Glomerular visceral epithelial cell (primary cell): ENCODE measurements at regions not wholly inside any gene's neighbourhood (a gene's known extent, or its start where the extent isn't known, plus 50 kb on each side); places are given as distances from the start of the nearest gene placed in this dataset.
A peak's percentile ranks its signal among the peaks of the same experiment; 100 is the strongest.
"Not testable (repeated sequence)": the region's sequence is repeated elsewhere in the genome, so short reads cannot be mapped to it uniquely, and the experiment has no call there.

Experiments
- DNase-seq: peaks from one replicate; pipeline ENCODE4 v3.0.0-alpha.2; 2016; ENCODE audit errors: extremely low spot score

GRCh38 chr3:178340506-178340905 is 195.7 kb upstream of the KCNMB2 start:
- DNase-seq = no peak

- no peak for DNase-seq
These were observed 194.6 kb upstream of the KCNMB2 start for GRCh38 chr3:178341636-178342035.

GRCh38 chr3:178342111-178342510 is 194.1 kb upstream of the KCNMB2 start:
- no peak for DNase-seq

DNA sequence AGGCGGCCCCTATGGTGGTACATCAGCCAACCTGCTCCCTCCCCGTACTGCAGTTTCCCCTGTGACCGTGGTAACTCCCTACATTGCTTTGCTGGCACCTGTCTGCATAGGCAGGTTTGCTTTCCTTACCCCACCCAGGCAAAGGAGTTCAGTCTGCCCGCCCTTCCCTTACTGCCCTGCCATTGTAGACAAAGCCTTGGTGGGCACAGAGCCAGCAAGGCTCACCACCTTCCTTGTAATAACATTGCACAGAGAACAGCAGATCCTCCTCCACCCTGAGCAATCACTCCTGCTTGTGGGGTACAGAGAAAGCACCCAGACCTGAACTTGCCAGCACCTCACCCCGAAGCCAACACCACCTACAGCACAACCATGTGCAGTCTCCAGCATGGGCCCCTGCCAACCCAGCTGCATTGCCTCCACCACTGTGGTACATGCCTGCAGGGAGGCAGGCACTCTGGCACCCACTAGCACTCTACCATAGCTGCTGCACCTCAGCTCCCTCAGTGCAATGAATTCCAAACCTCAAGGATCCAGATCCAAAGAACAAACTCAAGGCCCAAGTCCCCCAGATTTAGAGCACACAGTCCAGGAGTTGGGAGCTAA is 192.7 kb upstream of the KCNMB2 start:
- DNase-seq = no peak

DNA sequence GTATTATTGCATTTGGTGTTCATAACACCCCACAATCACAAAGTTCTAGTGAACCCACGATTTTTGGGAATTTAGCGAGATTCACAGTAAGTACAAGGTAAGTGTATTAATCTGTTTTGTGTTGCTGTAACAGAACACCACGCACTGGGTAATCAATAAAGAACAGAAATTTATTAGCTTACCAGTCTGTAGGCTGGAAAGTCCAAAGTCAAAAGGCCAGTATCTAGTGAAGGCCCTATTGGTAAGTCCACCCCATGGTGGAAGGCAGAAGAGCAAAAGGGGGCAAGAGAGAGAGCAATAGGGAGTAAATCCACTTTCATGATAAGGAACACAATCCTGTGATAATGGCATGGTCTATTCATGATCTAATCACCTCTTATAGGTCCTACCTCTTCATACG is 190.3 kb upstream of the KCNMB2 start:
- DNase-seq = no peak

DNA sequence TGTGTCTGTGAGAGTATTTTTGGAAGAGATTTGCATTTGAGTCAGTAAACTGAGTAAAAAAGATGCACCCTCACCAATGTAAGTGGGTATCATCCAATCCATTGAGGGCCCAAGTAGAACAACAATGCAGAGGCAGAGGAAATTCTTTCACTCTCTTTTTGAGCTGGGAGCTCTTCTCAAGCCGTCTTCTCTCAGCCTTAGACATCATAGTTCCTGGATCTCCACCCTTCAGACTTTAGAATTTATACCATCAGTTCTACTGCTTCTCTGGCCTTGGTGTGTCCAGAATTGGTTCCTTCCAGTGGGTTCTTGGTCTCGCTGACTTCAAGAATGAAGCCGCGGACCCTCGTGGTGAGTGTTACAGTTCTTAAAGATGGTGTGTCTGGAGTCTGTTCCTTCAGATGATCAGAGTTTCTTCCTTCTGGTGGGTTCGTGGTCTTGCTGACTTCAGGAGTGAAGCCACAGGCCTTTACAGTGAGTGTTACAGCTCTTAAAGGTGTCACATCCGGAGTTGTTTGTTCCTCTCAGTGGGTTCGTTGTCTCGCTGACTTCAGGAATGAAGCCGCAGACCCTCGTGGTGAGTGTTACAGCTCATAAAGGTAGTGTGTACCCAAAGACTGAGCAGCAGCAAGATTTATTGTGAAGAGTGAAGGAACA is 187.5 kb upstream of the KCNMB2 start:
- not testable (repeated sequence) for DNase-seq

GRCh38 chr3:178349218-178349596 is 187.0 kb upstream of the KCNMB2 start:
- DNase-seq = not testable (repeated sequence)

DNA sequence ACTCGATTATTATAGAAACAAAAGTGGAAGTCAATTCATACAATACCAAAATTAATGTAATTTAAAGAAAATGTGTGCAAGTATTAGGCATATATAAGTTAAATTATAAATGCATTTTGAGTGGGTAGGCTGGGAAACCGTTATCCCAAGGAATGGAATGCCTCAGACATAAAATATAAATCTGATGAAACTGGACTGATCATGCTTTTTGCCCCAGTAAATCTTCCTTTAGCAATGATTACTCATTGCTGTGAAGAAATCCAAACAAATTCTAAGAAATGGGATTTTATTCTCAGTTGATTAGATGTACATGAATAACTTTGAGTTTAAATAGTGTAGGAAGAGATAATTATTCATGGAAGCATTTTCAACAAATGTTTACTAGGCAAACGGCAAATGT is 185.5 kb upstream of the KCNMB2 start:
- DNase-seq = no peak

DNA sequence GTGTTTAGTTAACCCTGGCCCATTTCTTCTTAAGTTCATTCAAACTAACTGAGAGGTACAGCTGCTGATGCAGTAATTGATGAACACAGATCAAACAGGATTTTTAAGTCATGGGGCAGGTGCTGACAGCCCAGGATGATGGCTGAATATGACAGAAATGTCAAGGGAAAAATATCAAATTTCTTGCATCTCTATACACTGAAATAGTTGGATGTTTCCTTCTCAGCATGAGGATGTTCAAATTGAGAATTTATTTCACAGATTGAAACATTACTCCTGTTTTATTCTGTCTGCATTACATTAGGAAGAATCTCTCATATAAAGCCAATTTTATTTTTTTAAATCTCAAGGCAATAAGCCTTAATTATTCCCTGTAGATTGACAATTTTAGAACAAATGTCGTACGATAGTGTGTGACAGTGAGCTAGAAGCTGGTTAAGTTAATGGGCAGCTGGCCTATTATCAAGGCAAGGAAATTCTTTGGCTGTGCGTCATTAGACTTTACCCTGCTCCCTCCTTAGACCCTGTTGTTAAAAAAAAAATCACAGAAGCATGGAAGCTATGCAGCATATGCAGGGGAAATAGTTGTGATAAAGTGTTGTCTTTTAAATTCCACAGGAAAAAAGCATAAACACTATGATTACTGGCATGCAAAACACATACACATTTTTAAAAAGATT is 183.8 kb upstream of the KCNMB2 start:
- DNase-seq = peak; percentile 66

DNA sequence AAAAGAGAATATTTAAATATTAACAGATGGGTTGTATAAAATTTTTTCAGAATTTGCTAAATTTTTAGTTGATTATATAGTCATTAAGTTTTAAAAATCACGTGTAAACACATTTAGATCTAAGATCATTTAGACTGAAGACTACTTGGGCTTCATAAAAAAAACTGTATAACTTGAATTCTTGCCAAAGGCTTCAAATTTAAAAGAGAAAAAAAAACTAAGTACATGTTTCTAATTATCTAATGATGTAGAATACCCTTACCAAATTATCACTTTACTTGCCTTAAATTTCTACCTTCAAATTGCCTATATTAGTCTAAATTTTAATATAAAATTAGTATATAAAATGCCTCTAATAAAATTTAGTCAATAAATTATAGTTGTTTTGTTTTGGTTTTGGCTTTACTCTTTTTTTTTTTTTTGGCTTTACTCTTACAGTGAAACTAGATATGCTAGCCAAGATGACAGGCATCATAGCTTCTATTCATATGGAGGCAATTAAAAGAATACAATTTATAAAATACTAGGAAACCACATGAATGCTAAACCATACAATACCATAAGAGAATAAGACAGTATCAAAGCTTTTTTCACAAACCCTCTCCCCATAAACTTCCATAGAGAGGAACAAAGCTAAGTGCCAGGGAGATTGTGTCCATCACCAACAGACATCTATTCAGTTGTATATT is 183.1 kb upstream of the KCNMB2 start:
- no peak for DNase-seq

GRCh38 chr3:178359728-178360127 is 176.5 kb upstream of the KCNMB2 start:
- DNase-seq = no peak

GRCh38 chr3:178363048-178363447 is 173.2 kb upstream of the KCNMB2 start:
- not testable (repeated sequence) for DNase-seq

DNA sequence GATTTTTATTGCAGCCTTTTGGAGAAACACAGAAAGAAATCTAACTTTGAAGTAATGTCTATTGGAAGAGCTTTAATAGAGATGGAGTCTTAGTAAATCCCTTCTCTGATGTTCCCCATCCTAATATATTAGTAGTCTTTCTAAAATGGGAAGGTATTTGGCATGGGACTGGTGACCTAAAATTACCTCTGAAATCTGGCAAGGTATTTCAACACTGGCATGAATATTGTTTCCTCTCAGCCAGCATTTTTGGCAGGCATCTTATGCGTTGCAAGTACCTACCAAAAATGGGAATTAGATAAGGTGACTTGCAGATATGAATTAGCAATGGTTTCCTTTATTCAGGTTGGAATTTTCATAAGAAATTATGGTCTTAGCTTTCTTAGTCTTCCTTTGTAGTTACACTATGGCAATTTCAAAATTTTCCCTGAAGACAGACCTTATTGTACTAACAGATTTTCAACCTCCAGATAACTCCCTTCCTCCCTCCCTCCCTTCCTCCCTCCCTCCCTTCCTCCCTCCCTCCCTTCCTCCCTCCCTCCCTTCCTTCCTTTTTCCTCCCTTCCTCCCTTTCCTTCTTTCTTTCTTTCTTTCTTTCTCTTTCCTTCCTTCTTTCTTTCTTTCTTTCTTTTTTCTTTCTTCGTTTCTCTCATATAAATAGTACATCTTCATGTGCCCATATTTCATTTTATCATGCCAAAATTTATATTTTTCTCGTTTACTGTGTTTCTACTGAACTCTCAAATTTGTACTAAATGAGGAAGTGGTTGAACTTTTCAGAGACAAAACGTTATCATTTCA is 168.2 kb upstream of the KCNMB2 start:
- DNase-seq = no peak

GRCh38 chr3:178369006-178369405 is 167.2 kb upstream of the KCNMB2 start:
- DNase-seq = no peak

DNA sequence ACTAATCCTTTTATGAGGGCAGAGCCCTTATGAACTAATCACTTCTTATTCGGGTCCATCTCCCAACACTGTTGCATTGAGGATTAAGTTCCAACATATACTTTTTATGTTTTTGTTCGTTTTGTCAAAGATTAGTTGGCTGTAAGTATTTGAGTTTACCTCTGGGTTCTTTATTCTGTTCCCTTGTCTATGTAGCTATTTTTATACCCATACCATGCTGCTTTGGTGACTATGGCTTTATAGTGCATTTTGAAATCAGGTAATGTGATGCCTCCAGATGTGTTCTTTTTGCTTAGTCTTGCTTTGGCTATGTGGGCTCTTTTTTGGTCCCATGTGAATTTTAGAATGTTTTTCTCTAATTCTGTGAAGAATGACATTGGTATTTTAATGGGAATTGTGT is 166.4 kb upstream of the KCNMB2 start:
- no peak for DNase-seq

DNA sequence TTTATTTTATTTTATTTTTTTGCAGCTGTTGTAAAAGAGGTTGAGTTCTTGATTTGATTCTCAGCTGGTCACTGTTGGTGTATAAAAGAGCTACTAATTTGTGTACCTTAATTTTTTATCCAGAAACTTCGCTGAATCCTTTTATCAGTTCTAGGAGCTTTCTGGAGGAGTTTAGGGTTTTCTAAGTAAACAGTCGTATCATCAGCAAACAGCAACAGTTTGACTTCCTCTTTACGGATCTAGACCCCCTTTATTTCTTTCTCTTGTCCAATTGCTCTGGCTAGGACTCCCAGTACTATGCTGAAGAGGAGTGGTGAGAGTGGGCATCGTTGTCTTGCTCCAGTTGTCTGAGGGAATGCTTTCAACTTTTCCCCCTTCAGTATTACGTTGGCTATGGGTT is 165.8 kb upstream of the KCNMB2 start:
- no peak for DNase-seq

GRCh38 chr3:178381555-178381954 is 154.7 kb upstream of the KCNMB2 start:
- no peak for DNase-seq

DNA sequence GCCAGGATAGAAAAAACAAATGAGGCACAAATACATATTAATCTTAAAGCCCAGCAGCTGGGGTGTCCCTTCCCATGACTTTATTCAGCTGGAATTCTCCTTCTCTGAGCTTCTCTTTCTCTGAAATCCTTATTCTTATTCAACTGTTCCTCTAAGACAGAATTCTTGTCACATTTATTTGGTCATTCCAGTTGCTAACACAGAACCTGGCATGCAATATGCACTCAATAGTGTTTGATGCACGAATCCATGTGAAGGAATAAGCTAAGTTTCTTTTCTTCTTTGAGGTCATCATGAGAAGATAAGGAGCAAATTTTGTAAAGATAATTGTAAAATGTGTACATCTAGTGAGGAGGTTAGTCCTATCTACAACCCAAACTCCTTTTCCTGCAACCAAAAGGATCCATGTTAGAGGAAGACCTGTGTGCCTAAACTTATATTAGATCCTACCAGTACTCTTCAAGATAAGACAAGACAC is 154.2 kb upstream of the KCNMB2 start:
- no peak for DNase-seq

DNA sequence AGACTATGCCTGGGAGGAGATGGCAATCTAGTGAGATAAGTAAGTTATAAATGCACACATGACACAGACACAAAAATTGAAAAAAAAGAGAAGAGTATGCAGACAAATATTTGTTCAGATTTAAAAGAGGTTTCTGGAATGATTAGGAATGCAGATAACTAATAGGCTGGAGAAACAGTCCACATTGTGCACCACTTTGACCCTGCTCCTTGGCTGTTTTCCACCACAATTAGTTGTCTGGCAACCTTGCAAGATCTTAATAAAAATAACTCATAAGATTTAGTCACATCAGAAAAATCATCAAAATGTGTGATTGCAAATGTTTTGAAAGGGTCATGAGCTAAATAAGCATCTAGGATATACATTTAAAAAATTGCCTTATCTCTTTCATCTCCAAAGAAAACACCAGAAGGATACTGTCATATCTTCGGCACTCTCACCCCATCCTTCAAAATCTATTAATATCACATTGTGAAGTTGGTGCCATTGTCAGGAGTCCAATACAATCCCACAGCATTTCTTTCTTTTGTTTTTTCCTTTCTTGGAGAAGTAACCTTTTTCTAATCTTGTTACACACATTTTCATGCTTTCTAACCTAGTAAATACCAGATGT is 153.7 kb upstream of the KCNMB2 start:
- peak; percentile 7 for DNase-seq

DNA sequence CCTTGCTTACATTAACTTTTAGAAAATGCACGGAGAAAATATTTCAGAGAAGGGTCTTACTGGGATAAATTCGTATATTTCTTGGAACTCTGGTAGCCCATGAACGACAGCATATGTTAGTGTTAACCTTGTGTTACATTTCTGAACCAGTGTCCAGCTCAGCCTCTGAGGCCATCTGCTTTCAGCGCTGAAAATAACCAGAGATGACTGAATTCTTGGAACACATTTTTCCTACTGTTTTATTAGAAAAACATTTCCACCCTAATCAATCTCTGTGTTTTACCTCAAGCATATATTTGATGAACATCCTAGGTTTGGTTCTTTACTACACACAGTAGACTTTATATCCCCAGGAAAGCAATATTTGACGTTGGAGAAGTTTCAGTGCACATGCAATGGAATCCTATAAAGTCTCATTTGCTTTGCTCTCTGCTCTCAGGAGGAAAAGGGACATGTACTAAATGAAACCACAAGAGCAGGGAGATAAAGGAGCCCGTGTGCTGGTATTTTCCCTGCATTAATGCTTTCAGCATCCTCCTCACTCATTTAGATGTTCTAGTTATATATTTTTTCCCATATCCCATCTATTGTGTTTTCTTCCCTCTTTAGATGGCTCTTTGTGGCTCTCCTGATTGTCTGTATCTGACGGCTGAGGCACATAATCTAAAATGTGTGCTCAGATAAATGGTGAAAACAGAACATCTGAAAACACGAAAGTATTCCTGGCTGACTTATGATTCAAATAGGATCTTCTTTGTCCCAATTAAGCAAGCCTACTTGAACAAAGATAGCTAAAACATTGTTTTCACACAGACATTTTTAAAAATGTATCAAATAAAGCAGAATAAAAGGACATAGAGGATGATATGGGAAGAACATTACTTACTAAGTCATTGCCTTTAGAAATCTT is 151.7 kb upstream of the KCNMB2 start:
- DNase-seq = no peak
